COLO668 (cell line): ENCODE measurements at regions not wholly inside any gene's neighbourhood (a gene's known extent, or its start where the extent isn't known, plus 50 kb on each side); places are given as distances from the start of the nearest gene placed in this dataset.

Source experiments
- DNase-seq: peaks from one replicate; lab custom pipeline; 2025; ENCODE audit not compliant: unreplicated experiment; lab: John Stamatoyannopoulos, UW

DNA sequence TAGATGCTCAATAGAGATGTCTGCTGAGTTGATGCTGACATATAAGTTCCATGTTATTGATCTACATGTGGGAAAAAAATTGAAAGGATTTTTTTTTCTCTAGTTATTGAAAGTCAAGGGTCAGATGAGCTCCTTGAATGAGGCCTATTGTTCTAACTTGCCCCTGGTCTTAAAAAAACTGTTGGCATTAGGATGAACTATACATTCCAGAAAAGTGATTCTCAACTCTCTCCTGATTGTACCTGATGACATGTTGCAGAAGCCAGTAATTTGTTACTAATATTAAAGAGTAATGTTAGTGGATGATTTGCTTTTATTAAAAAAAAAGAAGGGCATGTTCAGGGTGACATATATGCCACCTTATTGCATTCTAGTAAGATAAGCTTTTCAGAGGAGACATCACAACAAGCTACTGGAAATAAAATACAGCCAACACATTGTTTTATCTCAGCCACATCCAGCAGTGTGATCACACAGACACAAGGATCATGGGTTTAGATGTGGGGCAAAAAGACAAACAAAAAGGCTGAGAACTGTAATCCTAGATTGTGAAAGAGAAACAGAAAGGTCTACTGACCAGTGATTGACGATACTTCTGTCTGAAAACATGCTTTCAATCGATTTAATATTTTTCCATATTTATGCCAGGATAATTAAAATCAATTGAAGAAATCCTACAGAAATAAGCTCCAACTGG, 1314.1 kb upstream of the C9orf72 start:
- no peak for DNase-seq

- no peak for DNase-seq
These were observed 1315.5 kb upstream of the C9orf72 start for GRCh38 chr9:28888806-28889205.

DNA sequence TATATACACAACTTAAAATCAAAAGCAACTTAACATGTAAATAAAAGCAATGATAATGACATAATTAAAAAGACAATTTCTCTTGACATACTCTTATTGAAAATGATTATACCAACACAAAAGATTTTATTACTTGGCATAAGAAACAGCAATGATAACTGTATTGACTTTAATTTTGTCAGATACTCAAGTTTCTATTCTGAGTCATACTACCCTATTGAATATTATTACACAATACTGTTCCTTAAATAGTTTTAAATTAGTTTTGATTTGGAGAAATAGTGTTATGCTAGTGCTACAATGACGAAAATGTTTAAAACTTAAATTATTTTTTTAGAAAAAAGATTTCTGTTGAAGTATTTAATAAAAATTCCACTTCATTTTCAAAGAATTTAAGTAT, 1319.3 kb upstream of the C9orf72 start:
- DNase-seq = no peak

- DNase-seq = no peak
These were observed 1326.0 kb upstream of the C9orf72 start for GRCh38 chr9:28899267-28899666.

DNA sequence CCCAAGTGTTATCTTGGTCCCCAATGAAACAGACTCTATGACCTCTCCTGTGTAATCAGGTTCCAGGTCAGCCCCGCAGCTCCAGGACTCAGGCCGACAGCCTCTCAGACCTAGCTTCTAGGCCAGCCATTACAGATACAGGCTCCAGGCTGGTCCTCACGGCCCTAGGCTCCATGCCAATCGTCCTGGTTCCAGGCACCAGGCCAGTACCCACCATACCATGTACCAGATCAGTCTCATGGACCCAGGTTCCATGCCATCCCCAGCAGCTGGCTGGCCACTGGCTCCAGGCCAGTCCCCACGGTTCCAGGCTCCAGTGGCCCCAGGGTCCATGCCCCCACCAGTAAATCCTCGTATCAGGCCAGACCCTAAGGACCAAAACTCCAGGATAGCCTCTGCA, 1326.6 kb upstream of the C9orf72 start:
- DNase-seq = no peak

DNA sequence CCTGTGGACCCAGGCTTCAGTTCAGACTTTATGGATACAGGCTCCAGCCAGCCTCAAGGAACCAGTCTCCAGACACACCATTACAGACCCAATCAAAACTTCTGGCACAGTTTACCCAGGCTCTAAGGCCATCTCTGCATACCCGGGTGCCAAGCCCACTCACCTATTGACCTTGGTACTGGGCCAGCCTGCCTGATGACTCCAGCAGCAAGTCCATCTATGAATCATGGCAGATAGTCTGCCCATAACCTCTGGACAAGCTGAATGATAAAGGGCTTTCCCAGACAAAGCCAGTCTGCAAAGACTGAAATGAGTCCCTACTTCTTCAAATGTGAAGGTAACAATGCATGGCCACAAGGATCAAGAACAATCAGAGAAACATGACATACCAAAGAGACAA, 1327.1 kb upstream of the C9orf72 start:
- DNase-seq = no peak

GRCh38 chr9:28909526-28909925, 1336.2 kb upstream of the C9orf72 start:
- no peak for DNase-seq

GRCh38 chr9:28912621-28913020, 1339.3 kb upstream of the C9orf72 start:
- no peak for DNase-seq

GRCh38 chr9:28915202-28915930, 1342.1 kb upstream of the C9orf72 start:
- DNase-seq = no peak

DNA sequence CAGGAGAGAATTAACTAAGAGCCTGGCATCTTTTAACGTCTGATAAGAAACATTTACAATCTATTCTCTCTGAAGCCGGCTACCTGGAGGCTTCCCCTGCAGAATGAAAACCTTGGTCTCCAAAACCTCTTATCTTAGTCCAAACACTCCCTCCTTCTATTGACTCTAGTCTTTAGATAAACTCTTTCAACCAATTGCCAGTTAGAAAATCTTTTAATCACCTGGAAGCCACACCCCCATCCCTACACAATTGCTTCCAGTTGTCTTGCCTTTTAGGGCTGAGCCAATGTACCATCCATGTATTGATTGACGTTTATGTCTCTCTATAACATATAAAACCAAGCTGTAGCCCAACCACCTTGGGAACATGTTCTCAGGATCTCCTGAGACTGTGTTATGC, 1343.1 kb upstream of the C9orf72 start:
- no peak for DNase-seq

- DNase-seq = no peak
These were observed 1348.7 kb upstream of the C9orf72 start for GRCh38 chr9:28921857-28922500.

- no peak for DNase-seq
These were observed 1349.6 kb upstream of the C9orf72 start for GRCh38 chr9:28922891-28923290.

- DNase-seq = no peak
These were observed 1350.1 kb upstream of the C9orf72 start for GRCh38 chr9:28923351-28923750.

DNA sequence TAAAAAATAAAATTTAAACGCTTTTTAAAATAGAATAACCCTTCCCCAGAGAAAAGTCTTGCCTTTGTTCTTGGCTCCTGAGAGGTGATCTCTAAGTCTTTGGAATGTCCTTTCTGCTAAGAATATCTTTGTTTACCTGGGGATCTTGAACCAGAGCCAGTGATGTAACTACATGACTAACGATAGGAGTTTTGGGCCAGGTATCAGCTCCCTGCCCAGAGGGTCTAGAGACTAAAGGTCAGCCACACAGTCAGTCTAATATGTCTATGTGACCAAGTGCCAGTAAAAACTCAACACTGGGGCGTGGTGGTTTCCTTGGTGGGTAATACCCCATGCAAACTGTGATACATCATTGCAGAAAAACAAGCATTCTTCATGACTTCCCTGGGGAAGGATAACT, 1351.9 kb upstream of the C9orf72 start:
- no peak for DNase-seq

DNA sequence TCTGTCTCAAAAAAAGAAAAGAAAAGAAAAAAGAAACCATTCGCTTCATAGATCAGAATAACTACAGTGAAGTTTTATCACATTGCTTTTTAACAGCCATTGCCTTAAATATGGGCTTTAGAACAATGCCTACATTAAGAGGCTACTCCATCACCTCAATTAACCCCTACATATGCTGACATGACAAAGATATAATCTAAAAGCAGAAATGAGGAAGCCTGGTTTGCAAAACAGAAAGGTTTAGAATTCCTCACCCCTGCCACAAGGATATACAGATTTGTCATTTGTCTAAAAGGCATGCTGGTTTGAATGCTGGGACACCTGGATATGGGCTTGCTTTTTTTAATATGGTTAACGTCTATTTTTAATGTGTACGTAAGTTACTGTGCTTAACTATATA, 1353.0 kb upstream of the C9orf72 start:
- no peak for DNase-seq

DNA sequence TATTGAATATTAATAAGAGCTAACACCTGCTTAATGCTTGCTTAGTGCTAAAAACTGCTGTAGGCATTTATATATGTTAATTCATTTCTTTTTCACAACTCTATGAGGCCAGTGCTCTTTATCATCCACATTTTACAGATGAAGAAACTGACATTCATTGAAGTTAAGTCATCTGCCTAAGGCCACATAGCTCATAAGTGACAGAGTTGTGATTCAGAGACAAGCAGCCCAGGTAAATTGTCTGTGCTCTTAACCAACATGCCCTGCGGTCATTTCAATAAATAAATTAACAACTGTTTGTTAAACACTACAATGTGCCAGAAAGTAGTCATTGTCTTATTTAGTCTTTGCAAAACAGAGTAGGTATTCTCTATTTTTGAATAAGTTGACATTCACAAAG, 1354.4 kb upstream of the C9orf72 start:
- DNase-seq = no peak

GRCh38 chr9:28929433-28929832, 1356.2 kb upstream of the C9orf72 start:
- no peak for DNase-seq

DNA sequence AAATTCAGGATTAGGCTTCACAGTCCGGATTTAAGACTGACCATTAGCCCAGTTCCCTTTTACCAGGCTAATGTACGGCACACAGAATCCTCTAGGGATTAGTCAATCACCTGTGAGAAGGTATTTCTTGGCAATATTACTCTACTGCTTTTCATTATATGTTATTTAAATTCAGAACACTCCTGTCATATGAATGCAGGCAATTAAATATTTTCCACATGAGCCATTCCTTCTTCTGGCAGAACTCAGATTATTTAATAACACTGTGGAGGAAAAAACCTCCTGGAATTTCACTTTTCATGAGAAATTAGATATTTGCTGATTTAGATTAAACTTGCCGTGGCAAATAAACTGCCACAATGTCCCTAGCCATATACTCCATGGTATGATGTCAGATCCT, 1357.5 kb upstream of the C9orf72 start:
- DNase-seq = no peak

DNA sequence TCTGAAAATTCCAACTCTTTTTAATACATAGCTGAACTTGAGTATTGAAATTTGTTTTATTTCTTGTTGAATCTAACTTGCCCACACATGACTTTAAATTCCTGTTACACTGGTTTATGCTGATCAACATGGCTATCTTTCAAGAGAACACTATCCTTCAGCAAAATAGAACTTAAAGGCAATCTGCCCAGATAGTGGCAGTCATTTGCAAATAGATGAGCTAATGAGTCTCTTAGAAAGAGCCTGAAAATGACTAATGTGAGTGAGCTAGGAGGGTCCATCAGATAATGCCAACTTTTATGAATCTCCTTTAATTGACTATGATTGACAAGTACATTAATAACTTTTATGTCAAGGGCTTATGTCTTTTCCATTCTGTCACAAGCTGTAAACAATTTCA, 1360.8 kb upstream of the C9orf72 start:
- DNase-seq = no peak

- no peak for DNase-seq
These were observed 1365.7 kb upstream of the C9orf72 start for GRCh38 chr9:28938981-28939380.

DNA sequence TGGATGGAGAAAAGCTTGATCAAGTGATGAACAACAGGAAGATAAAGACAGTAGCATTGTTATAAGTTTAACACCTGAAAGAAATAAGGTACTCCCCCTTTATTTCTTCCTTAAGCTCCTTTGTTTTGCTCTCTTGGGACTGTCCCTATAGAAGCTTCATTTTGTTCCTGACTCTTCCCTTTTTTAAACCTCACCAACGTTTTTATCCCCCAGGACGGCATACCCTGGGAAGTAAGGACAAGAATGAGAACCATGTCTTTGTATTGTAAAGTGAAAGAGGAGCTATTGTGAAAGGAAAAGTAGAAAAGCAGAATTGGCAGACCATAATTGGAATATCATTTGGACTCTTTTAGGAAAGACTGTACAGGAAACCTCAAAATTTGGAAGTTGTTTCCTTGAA, 1368.6 kb upstream of the C9orf72 start:
- no peak for DNase-seq

- no peak for DNase-seq
These were observed 1369.7 kb upstream of the C9orf72 start for GRCh38 chr9:28942941-28943340.
